Activated naive CD4-positive, alpha-beta T cell treated with anti-CD3 and anti-CD28 coated beads, Interleukin-2, amount 50 U/mL, for 72 hours (primary cell): ENCODE measurements at regions not wholly inside any gene's neighbourhood (a gene's known extent, or its start where the extent isn't known, plus 50 kb on each side); places are given as distances from the start of the nearest gene placed in this dataset.
A peak's percentile ranks its signal among the peaks of the same experiment; 100 is the strongest.
"Not testable (repeated sequence)": the region's sequence is repeated elsewhere in the genome, so short reads cannot be mapped to it uniquely, and the experiment has no call there.

Source experiments
- ATAC-seq, 2 donors: fragments of 150-1000 bp; cut with Tn5 transposase; 2 replicates each; pipeline ENCODE4 v1.10.0; 2021; ENCODE audit warnings: mild to moderate bottlenecking in 2 of 2, moderate library complexity in 2 of 2
- DNase-seq, 2 donors: peaks; one replicate each; pipeline ENCODE4 v3.0.0; 2021 to 2022; ENCODE audit warnings: low spot score in 2 of 2
- H3K27ac Mint-ChIP-seq, 2 donors: one replicate each; pipeline ENCODE4 v1.8.0; 2022; ENCODE audit warnings: mild to moderate bottlenecking in 2 of 2, mixed read lengths in 2 of 2
- H3K36me3 Mint-ChIP-seq, 2 donors: one replicate each; pipeline ENCODE4 v1.8.0; 2022; ENCODE audit warnings: mixed read lengths in 2 of 2
- H3K9me3 Mint-ChIP-seq, 2 donors: one replicate each; pipeline ENCODE4 v1.8.0; 2022; ENCODE audit warnings: mixed read lengths in 2 of 2

- no peak for ATAC-seq
- Mint-ChIP-seq H3K9me3 (peaks cover 6 to 12% of the 10 kb centered on the region in 2 donors), H3K27ac (no peak overlapping the region), H3K36me3 (no peaks in the 10 kb centered on the region)
- DNase-seq: no peak
Observed at GRCh38 chr13:62110079-62110478, 694.4 kb upstream of the PCDH20 start.

GRCh38 chr13:62104136-62104535, 688.5 kb upstream of the PCDH20 start:
- not testable (repeated sequence) for H3K27ac Mint-ChIP-seq, H3K36me3 Mint-ChIP-seq, ATAC-seq, DNase-seq
- peaks cover 5 to 17% of the 10 kb centered on the region in 2 donors for H3K9me3 Mint-ChIP-seq

GRCh38 chr13:62096652-62097051, 681.0 kb upstream of the PCDH20 start:
- ATAC-seq (no peak), DNase-seq (no peak)
- Mint-ChIP-seq H3K36me3 (no peaks in the 10 kb centered on the region), H3K9me3 (peaks cover 15 to 27% of the 10 kb centered on the region in 2 donors), H3K27ac (no peak overlapping the region)

GRCh38 chr13:62094932-62095331, 679.3 kb upstream of the PCDH20 start:
- ATAC-seq (no peak), DNase-seq (no peak)
- no peaks in the 10 kb centered on the region for H3K36me3 Mint-ChIP-seq
- peaks cover 15 to 27% of the 10 kb centered on the region in 2 donors for H3K9me3 Mint-ChIP-seq
- H3K27ac Mint-ChIP-seq: no peak overlapping the region

GRCh38 chr13:62093984-62094780, 678.5 kb upstream of the PCDH20 start:
- peaks cover 10 to 26% of the 10 kb centered on the region in 2 donors for H3K9me3 Mint-ChIP-seq
- no peak overlapping the region for H3K27ac Mint-ChIP-seq
- no peak for ATAC-seq
- no peaks in the 10 kb centered on the region for H3K36me3 Mint-ChIP-seq
- no peak for DNase-seq

- peaks cover 10 to 21% of the 10 kb centered on the region in 2 donors for H3K9me3 Mint-ChIP-seq
- DNase-seq (no peak), ATAC-seq (no peak)
- no peak overlapping the region for H3K27ac Mint-ChIP-seq
- no peaks in the 10 kb centered on the region for H3K36me3 Mint-ChIP-seq
Observed at GRCh38 chr13:62092949-62093348, 677.3 kb upstream of the PCDH20 start.

GRCh38 chr13:62092536-62092935, 676.9 kb upstream of the PCDH20 start:
- ATAC-seq: no peak
- peaks cover 10 to 21% of the 10 kb centered on the region in 2 donors for H3K9me3 Mint-ChIP-seq
- H3K27ac Mint-ChIP-seq: no peak overlapping the region
- no peaks in the 10 kb centered on the region for H3K36me3 Mint-ChIP-seq
- DNase-seq: no peak

- Mint-ChIP-seq H3K9me3 (peaks cover 10 to 11% of the 10 kb centered on the region in 2 donors), H3K27ac (no peak overlapping the region), H3K36me3 (no peaks in the 10 kb centered on the region)
- DNase-seq: no peak
- no peak for ATAC-seq
Observed at GRCh38 chr13:62088165-62088564, 672.5 kb upstream of the PCDH20 start.

GRCh38 chr13:62087124-62087523, 671.5 kb upstream of the PCDH20 start:
- Mint-ChIP-seq H3K36me3 (no peaks in the 10 kb centered on the region), H3K27ac (no peak overlapping the region), H3K9me3 (peaks cover 2 to 4% of the 10 kb centered on the region in 2 donors)
- DNase-seq (no peak), ATAC-seq (no peak)

- Mint-ChIP-seq H3K9me3 (peaks cover 0 to 4% of the 10 kb centered on the region in 2 donors), H3K36me3 (no peaks in the 10 kb centered on the region), H3K27ac (no peak overlapping the region)
- ATAC-seq (no peak), DNase-seq (no peak)
Observed at GRCh38 chr13:62085337-62086229, 669.9 kb upstream of the PCDH20 start.

GRCh38 chr13:62084728-62085127, 669.1 kb upstream of the PCDH20 start:
- Mint-ChIP-seq H3K36me3 (no peaks in the 10 kb centered on the region), H3K27ac (no peak overlapping the region), H3K9me3 (peaks cover 5 to 6% of the 10 kb centered on the region in 2 donors)
- ATAC-seq (no peak), DNase-seq (no peak)

- no peak for ATAC-seq
- Mint-ChIP-seq H3K27ac (no peak overlapping the region), H3K36me3 (no peaks in the 10 kb centered on the region), H3K9me3 (peaks cover 8 to 17% of the 10 kb centered on the region in 2 donors)
- no peak for DNase-seq
Observed at GRCh38 chr13:62067821-62068220, 652.2 kb upstream of the PCDH20 start.

- DNase-seq (no peak), ATAC-seq (no peak)
- no peak overlapping the region for H3K27ac Mint-ChIP-seq
- H3K9me3 Mint-ChIP-seq: peaks cover 15 to 28% of the 10 kb centered on the region in 2 donors
- H3K36me3 Mint-ChIP-seq: no peaks in the 10 kb centered on the region
Observed at GRCh38 chr13:62065016-62065415, 649.4 kb upstream of the PCDH20 start.

GRCh38 chr13:62061751-62062150, 646.1 kb upstream of the PCDH20 start:
- peaks cover 8 to 21% of the 10 kb centered on the region in 2 donors for H3K9me3 Mint-ChIP-seq
- DNase-seq (no peak), ATAC-seq (no peak)
- no peaks in the 10 kb centered on the region for H3K36me3 Mint-ChIP-seq
- H3K27ac Mint-ChIP-seq: no peak overlapping the region

GRCh38 chr13:62060570-62060969, 644.9 kb upstream of the PCDH20 start:
- peak; percentile 26 to 41 for ATAC-seq
- DNase-seq: no peak
- no peak overlapping the region for H3K27ac Mint-ChIP-seq

GRCh38 chr13:62057286-62057685, 641.6 kb upstream of the PCDH20 start:
- no peak for ATAC-seq
- no peak overlapping the region for H3K27ac Mint-ChIP-seq
- no peaks in the 10 kb centered on the region for H3K36me3 Mint-ChIP-seq
- H3K9me3 Mint-ChIP-seq: peaks cover 13 to 15% of the 10 kb centered on the region in 2 donors
- no peak for DNase-seq

More at GRCh38 chr13:62060570-62060969, 644.9 kb upstream of the PCDH20 start:
- H3K36me3 Mint-ChIP-seq: no peaks in the 10 kb centered on the region
- peaks cover 8 to 21% of the 10 kb centered on the region in 2 donors for H3K9me3 Mint-ChIP-seq

GRCh38 chr13:62049992-62050391, 634.3 kb upstream of the PCDH20 start:
- DNase-seq (no peak), ATAC-seq (no peak)
- peaks cover 16 to 18% of the 10 kb centered on the region in 2 donors for H3K9me3 Mint-ChIP-seq
- no peak overlapping the region for H3K27ac Mint-ChIP-seq
- H3K36me3 Mint-ChIP-seq: no peaks in the 10 kb centered on the region
